BLaER1 (cell line): ENCODE measurements at regions not wholly inside any gene's neighbourhood (a gene's known extent, or its start where the extent isn't known, plus 50 kb on each side); places are given as distances from the start of the nearest gene placed in this dataset.
A peak's percentile ranks its signal among the peaks of the same experiment; 100 is the strongest.

Experiments
- H3K27ac ChIP-seq: shearing (Covaris generic); formaldehyde crosslinking; 2 replicates; pipeline ENCODE4 v1.8.1; 2022
- H3K27me3 ChIP-seq: shearing (Covaris generic); formaldehyde crosslinking; 2 replicates; pipeline ENCODE4 v1.8.1; 2022
- H3K36me3 ChIP-seq: shearing (Covaris generic); formaldehyde crosslinking; 2 replicates; pipeline ENCODE4 v1.8.1; 2022
- H3K4me1 ChIP-seq: shearing (Covaris generic); formaldehyde crosslinking; 2 replicates; pipeline ENCODE4 v1.8.1; 2022
- H3K4me2 ChIP-seq: shearing (Covaris generic); formaldehyde crosslinking; 2 replicates; pipeline ENCODE4 v1.8.1; 2022
- H3K4me3 ChIP-seq: shearing (Covaris generic); formaldehyde crosslinking; 2 replicates; pipeline ENCODE4 v1.8.1; 2022
- H3K9ac ChIP-seq: shearing (Covaris generic); formaldehyde crosslinking; 2 replicates; pipeline ENCODE4 v1.8.1; 2022
- H3K9me3 ChIP-seq: shearing (Covaris generic); formaldehyde crosslinking; 2 replicates; pipeline ENCODE4 v1.8.1; 2022
- H4K20me1 ChIP-seq: shearing (Covaris generic); formaldehyde crosslinking; 2 replicates; pipeline ENCODE4 v1.8.1; 2022
- Cebpa-rat ChIP-seq: shearing (Covaris generic); IDR thresholded peaks from 2 replicates; pipeline ENCODE4 v1.8.1; 2022

DNA sequence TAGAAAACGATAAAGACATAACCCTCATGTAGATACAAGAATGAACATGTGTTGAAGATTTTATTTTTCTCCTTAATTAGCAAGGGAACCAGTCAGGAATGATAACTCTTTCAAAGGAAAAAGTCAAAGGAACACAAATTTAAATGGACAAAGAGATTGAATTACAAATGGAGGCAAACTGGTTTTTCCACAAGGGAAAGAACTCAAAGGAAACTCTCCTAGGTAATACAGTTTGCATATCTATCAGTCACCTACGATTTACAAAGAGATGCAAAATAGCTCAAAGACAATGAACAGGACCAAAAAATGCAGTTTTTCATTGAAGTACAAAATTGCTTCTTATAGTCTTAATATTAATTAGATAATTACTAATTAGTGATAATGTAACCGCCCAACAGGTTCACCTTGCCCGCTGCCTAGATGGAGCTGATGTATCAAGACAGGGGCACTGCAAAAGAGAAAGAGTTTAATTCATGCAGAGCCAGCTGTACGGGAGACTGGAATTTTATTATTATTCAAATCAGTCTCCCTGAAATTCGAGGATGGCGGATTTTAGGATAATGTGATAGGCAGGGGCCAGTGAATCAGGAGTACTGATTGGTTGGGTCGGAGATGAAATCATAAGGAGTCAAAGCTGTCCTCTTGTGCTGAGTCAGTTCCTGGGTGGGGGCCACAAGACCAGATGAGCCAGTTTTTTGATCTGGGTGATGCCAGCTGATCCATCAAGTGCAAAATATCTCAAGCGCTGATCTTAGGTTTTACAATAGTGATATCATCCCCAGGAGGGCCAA is 151.0 kb downstream of the TMEM17 start:
- Histone ChIP-seq H4K20me1 (no peaks in the 10 kb centered on the region), H3K9ac (no peak overlapping the region), H3K9me3 (no peaks in the 10 kb centered on the region), H3K27me3 (no peaks in the 10 kb centered on the region), H3K4me3 (no peak overlapping the region), H3K4me1 (no peaks in the 10 kb centered on the region), H3K36me3 (no peaks in the 10 kb centered on the region), H3K4me2 (no peak overlapping the region), H3K27ac (no peak overlapping the region)
- no peak for TF ChIP-seq Cebpa-rat

DNA sequence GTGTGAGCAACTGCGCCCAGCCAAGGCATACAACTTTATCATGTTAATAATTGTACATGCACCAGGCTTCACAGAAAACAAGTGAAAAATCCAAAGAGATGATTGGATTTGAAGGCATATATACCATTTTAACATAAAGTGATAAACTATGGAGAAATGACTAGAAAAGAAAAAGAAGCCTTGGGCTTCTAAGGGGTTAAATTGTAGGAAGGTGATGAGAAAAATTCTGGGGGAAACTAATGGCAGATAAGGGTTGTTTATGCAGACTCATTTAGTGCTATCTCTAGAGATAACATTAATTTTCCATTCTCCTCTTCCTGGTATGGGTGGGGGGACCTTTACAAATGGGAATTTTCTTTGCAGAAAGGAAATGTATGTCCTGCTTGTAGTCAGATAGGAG is 154.0 kb downstream of the TMEM17 start:
- no peaks in the 10 kb centered on the region for H3K9me3 ChIP-seq
- no peaks in the 10 kb centered on the region for H3K27me3 ChIP-seq
- H3K36me3 ChIP-seq, result no peaks in the 10 kb centered on the region
- no peak overlapping the region for H3K4me3 ChIP-seq
- H4K20me1 ChIP-seq, result no peaks in the 10 kb centered on the region
- no peak overlapping the region for H3K9ac ChIP-seq
- no peak overlapping the region for H3K4me2 ChIP-seq
- no peak overlapping the region for H3K27ac ChIP-seq
- no peaks in the 10 kb centered on the region for H3K4me1 ChIP-seq
- TF ChIP-seq Cebpa-rat, result no peak

DNA sequence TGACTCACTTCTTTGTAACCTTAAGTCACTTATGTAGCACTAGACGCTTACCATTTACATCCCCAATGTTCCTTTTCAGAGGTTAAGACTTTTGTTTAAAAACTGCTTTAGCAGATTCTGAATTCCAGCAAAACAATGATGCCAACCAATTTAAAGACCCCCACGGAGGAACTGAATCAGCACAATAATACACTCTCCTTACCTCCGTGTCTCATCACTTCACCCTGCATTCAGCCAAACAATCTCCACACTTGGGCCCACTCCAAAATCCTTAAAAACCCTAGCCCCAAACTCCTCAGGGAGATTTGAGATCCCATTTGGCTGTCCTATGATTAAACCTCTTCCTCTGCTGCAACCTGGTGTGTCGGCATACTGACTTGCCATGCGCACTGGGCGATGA is 153.9 kb downstream of the B3GNT2 start:
- Histone ChIP-seq H3K27me3 (no peaks in the 10 kb centered on the region), H3K27ac (no peak overlapping the region), H3K4me3 (no peak overlapping the region), H3K9me3 (no peaks in the 10 kb centered on the region), H3K9ac (no peak overlapping the region), H3K4me1 (peaks cover under 1% of the 10 kb centered on the region; the same call in 1 of the 2 replicates), H3K4me2 (no peak overlapping the region), H4K20me1 (no peaks in the 10 kb centered on the region), H3K36me3 (no peaks in the 10 kb centered on the region)
- no peak for TF ChIP-seq Cebpa-rat

DNA sequence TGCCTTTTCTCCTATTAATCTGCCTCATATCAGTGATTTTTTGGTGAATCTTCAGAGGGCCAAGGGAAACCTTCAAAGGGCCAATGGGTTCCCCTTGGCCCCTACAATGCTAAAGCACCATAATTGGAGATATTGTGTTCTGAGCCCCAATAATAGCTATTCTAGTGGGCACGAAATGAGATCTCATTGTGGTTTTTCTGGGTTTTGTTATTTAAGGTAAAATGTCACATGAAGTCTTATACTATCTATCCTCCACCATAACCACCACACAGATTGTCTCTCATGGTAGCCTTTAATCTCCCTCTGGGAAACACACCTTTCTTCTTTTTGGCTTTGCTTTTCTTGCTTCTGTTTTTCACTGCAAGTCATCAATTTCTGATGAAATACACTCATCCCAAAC is 152.8 kb downstream of the B3GNT2 start:
- no peak overlapping the region for H3K27ac ChIP-seq
- no peak for TF ChIP-seq Cebpa-rat
- no peaks in the 10 kb centered on the region for H3K36me3 ChIP-seq
- no peak overlapping the region for H3K9ac ChIP-seq
- no peaks in the 10 kb centered on the region for H3K9me3 ChIP-seq
- H3K4me3 ChIP-seq, result no peak overlapping the region
- H3K27me3 ChIP-seq, result no peaks in the 10 kb centered on the region
- H3K4me2 ChIP-seq, result no peak overlapping the region
- H4K20me1 ChIP-seq, result no peaks in the 10 kb centered on the region
- peaks cover 11% of the 10 kb centered on the region for H3K4me1 ChIP-seq

DNA sequence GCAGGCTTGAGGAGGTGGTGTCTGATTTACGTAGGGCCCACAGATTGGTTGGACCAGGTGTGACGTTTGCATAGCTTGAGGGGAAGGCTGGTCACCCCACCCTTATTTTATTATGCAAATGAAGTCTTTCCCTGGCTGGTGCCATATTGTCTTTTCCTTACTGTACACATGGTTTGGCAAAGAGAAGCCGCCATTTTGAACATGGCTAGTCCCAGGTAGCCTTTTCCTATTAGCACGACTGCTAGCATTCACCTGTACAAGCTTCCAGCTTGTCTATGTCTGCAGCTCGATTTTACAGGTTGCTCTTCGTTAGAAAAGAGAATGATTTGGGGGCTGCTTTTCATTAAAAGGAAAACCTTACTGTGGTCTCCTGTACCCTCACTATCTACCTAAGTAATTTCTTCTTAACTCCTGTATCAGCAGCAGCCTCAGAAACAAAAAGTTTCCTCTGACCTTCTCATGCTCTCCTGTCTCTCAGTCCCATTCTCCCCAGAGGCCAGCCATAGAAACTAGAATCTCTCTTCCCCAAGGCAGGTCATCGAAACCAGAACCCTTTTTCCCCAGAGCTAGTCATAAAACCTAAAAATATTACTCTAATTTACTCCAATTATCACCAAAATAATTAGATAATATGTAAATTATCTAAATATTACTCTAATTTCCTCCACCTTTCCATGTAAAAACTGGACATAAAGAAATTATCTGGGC is 151.8 kb downstream of the B3GNT2 start:
- H3K9ac ChIP-seq, result no peak overlapping the region
- no peaks in the 10 kb centered on the region for H3K27me3 ChIP-seq
- no peak overlapping the region for H3K4me3 ChIP-seq
- no peaks in the 10 kb centered on the region for H3K9me3 ChIP-seq
- no peak overlapping the region for H3K4me2 ChIP-seq
- no peaks in the 10 kb centered on the region for H4K20me1 ChIP-seq
- no peak for TF ChIP-seq Cebpa-rat
- no peaks in the 10 kb centered on the region for H3K36me3 ChIP-seq
- H3K27ac ChIP-seq, result no peak overlapping the region
- peaks cover 21% of the 10 kb centered on the region for H3K4me1 ChIP-seq

DNA sequence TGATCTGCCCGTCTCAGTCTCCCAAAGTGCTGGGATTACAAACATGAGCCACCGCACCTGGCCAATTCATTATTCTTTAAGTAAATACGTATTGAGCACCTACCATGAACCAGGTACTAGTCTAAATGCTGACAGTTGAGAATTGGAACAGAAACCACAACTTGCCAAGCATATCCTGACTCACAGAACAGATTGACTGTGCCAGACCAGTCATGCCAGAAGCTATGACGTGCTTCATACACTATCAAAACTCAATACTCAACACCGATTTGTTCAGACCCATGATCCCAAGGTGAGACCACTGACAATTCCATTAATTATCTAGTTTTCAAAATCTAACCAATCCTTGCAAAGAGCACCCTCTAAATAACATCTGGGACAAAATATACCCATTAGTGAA is 148.6 kb downstream of the B3GNT2 start:
- Histone ChIP-seq H3K9me3 (no peaks in the 10 kb centered on the region), H4K20me1 (no peaks in the 10 kb centered on the region), H3K27me3 (no peaks in the 10 kb centered on the region), H3K4me3 (no peak overlapping the region), H3K4me1 (peaks cover 32% of the 10 kb centered on the region), H3K27ac (no peak overlapping the region), H3K9ac (no peak overlapping the region), H3K36me3 (no peaks in the 10 kb centered on the region), H3K4me2 (peak overlapping the region; percentile 9; the same call in 1 of the 2 replicates)
- TF ChIP-seq Cebpa-rat, result no peak

DNA sequence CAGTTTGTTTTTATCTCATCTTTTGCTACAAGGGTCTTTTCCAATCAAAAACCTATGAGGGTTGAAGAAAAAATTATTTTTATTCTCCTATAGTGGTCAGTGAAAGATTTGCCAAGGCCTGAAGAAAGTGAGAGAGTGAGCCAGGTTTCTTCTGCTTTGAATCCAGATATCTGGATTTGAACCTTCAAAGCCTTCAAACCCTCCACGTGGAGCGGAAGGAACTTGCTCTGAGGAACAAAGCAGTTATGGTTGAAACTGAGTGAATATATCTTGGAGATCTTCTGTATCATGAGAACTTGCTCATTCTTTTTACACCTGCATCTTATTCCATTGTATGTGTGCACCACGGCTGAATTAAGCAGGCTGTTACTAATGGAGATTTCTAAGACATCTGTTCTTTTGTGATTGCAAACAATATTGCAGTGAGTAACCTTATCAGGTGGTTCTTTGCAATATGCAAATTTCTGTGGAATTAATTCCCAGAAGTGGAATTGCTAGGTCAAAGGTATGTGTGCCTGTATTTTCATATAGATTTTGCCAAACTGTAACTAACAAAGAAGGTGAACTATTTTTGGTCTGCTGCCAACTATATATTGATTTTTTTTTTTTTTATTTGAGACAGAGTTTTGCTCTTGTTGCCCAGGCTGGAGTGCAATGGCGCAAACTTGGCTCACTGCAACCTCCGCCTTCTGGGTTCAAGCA is 147.9 kb downstream of the B3GNT2 start:
- H3K4me3 ChIP-seq, result no peak overlapping the region
- H3K27ac ChIP-seq, result no peak overlapping the region
- peaks cover 32% of the 10 kb centered on the region for H3K4me1 ChIP-seq
- no peak for TF ChIP-seq Cebpa-rat
- no peak overlapping the region for H3K9ac ChIP-seq
- no peaks in the 10 kb centered on the region for H4K20me1 ChIP-seq
- no peaks in the 10 kb centered on the region for H3K9me3 ChIP-seq
- H3K27me3 ChIP-seq, result no peaks in the 10 kb centered on the region
- no peaks in the 10 kb centered on the region for H3K36me3 ChIP-seq
- H3K4me2 ChIP-seq, result peak overlapping the region; percentile 46

DNA sequence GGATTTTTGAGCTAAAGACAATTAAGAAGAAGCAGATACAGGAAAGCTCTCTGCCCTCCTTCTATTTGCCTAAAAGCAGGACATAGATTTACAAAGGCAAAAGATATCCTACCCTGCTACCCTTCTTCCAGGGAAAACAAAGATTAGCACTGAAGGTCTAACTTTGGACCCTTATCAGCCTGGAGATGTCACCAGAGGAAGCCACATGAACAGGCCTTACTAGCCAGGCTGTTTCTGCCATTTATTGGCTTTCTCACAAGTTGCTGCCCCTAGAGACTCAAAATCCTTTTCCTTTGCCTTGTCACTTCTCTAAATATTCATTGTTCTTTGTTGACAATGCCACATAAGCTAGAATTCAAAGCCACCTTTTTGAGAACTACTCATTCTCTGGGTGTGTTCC is 147.3 kb downstream of the B3GNT2 start:
- Histone ChIP-seq H3K9ac (no peak overlapping the region), H3K9me3 (no peaks in the 10 kb centered on the region), H3K36me3 (no peaks in the 10 kb centered on the region), H3K27me3 (no peaks in the 10 kb centered on the region), H3K4me1 (peaks cover 32% of the 10 kb centered on the region), H4K20me1 (no peaks in the 10 kb centered on the region), H3K4me3 (no peak overlapping the region), H3K4me2 (peak overlapping the region; percentile 46), H3K27ac (0 out of 2 replicates have a peak overlapping the region, but pooled peaks have one; percentile 9)
- TF ChIP-seq Cebpa-rat, result no peak

DNA sequence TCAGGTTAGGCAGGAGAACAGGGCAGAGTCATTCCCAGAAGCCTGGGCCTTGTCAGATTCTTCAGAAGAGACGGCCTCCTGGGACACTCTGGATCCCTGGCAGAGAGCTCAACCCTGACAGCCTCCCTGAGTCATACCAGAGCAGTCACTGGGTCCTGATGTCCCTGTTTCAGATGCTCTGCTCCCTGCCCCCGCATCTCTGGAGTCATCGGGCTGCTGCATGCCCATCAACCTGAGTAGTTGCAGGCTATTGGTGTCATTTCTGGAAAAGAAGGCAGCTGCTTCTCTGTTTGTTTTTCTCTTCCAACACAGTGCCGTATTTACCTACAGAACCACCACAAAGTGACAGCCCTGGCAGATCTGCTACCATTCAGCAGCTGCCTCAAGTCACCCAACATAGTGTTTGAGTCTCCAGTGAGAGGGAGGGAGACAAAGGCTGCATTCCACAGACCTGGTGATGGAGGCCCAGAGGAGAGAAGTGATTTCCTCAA is 145.1 kb downstream of the B3GNT2 start:
- no peaks in the 10 kb centered on the region for H4K20me1 ChIP-seq
- no peaks in the 10 kb centered on the region for H3K36me3 ChIP-seq
- H3K4me1 ChIP-seq, result peaks cover 33% of the 10 kb centered on the region
- H3K4me2 ChIP-seq, result no peak overlapping the region
- no peak overlapping the region for H3K4me3 ChIP-seq
- H3K9me3 ChIP-seq, result no peaks in the 10 kb centered on the region
- no peak overlapping the region for H3K9ac ChIP-seq
- TF ChIP-seq Cebpa-rat, result no peak
- H3K27ac ChIP-seq, result 0 out of 2 replicates have a peak overlapping the region, but pooled peaks have one; percentile 6
- no peaks in the 10 kb centered on the region for H3K27me3 ChIP-seq

DNA sequence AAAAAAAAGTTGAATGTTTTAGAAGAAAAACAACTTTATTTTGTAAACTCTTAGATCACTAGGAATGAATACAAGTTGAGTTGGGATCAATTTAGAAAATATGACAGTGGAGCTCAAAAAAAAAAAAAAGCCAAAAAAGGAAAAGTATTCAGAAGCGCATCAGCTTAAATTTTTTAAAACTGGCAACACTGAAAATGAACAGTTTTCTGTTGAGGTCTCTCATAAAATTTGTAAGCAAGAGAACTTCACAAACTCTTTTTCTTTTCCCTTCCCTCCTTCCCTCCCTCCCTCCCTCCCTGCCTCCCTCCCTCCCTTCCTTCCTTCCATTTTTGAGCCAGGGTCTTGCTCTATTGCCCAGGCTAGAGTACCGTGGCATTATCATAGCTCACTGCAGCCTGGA is 143.9 kb downstream of the B3GNT2 start:
- Histone ChIP-seq H3K4me1 (peaks cover 45% of the 10 kb centered on the region), H3K4me2 (no peak overlapping the region), H3K27ac (no peak overlapping the region), H3K36me3 (no peaks in the 10 kb centered on the region), H4K20me1 (no peaks in the 10 kb centered on the region), H3K9me3 (no peaks in the 10 kb centered on the region), H3K27me3 (no peaks in the 10 kb centered on the region), H3K4me3 (no peak overlapping the region), H3K9ac (no peak overlapping the region)
- TF ChIP-seq Cebpa-rat, result no peak
